Thyroid gland (tissue), 4 donors: ENCODE measurements at regions not wholly inside any gene's neighbourhood (a gene's known extent, or its start where the extent isn't known, plus 50 kb on each side); places are given as distances from the start of the nearest gene placed in this dataset.

ENCODE experiments used
- CTCF ChIP-seq, 6 experiments: fragments of 200-600 bp in 3 of 6; fragments of 450-650 bp in 3 of 6; sonication (generic) in 3 of 6; IDR thresholded peaks; one replicate each; pipeline ENCODE4 v1.5.1; 2016 to 2019; ENCODE audit warnings: antibody characterized with exemption in 6 of 6, mild to moderate bottlenecking in 2 of 6, inconsistent platforms in 1 of 6, moderate library complexity in 1 of 6
- POLR2A ChIP-seq, 2 donors: fragments of 450-650 bp; IDR thresholded peaks; one replicate each; pipeline ENCODE4 v1.6.1; 2017; ENCODE audit warnings: antibody characterized with exemption in 2 of 2, mild to moderate bottlenecking in 2 of 2, moderate library complexity in 1 of 2

GRCh38 chr2:56654936-56655335 is 471.1 kb downstream of the CCDC85A start:
- TF ChIP-seq CTCF (IDR thresholded peaks at IDR 0.05), result no peak
- no peak for TF ChIP-seq POLR2A (IDR thresholded peaks at IDR 0.05)
